ENCODE measurements at regions not wholly inside any gene's neighbourhood (a gene's known extent, or its start where the extent isn't known, plus 50 kb on each side); places are given as distances from the start of the nearest gene placed in this dataset.

GRCh38 chr9:108544866-108545265, 310.9 kb downstream of the ACTL7B start:
- TF ChIP-seq CTCF (IDR thresholded peaks at IDR 0.05; ENCODE audit: control extremely low read depth, extremely low read depth), result no peak
- peaks cover 0 to 3% (median 0%) of the 10 kb centered on the region in 5 donors for H3K4me1 ChIP-seq (ENCODE audit: control insufficient read depth in 5 of 5, insufficient read depth in 5 of 5, low read length in 5 of 5)
- H3K4me3 ChIP-seq, result no peak overlapping the region
- ATAC-seq (ENCODE audit: insufficient read depth, low FRiP score) (no peak), DNase-seq (no peak)
- H3K27me3 ChIP-seq (ENCODE audit: control insufficient read depth in 3 of 3, insufficient read depth in 3 of 3, low read length in 2 of 3), result no peaks in the 10 kb centered on the region
- H3K27ac ChIP-seq (ENCODE audit: low read depth in 1 of 2, low read length in 1 of 2), result no peak overlapping the region
- H3K9ac ChIP-seq (ENCODE audit: insufficient read depth in 1 of 2, low read length in 2 of 2), result no peak overlapping the region
- H3K9me3 ChIP-seq (ENCODE audit: control insufficient read depth in 4 of 4, insufficient read depth in 3 of 4, low read length in 3 of 4), result no peaks in the 10 kb centered on the region
- no peaks in the 10 kb centered on the region for H3K36me3 ChIP-seq (ENCODE audit: control insufficient read depth in 4 of 4, insufficient read depth in 4 of 4, low read length in 4 of 4)
- 90 to 92% methylated on average over 2 of the region's 2 CpGs for WGBS, 2 donors

GRCh38 chr9:108543251-108543778, 312.5 kb downstream of the ACTL7B start:
- Histone ChIP-seq H3K9ac (ENCODE audit: insufficient read depth in 1 of 2, low read length in 2 of 2) (no peak overlapping the region), H3K9me3 (ENCODE audit: control insufficient read depth in 4 of 4, insufficient read depth in 3 of 4, low read length in 3 of 4) (no peaks in the 10 kb centered on the region), H3K27ac (ENCODE audit: low read depth in 1 of 2, low read length in 1 of 2) (no peak overlapping the region), H3K36me3 (ENCODE audit: control insufficient read depth in 4 of 4, insufficient read depth in 4 of 4, low read length in 4 of 4) (no peaks in the 10 kb centered on the region), H3K4me3 (no peak overlapping the region), H3K27me3 (ENCODE audit: control insufficient read depth in 3 of 3, insufficient read depth in 3 of 3, low read length in 2 of 3) (no peaks in the 10 kb centered on the region), H3K4me1 (ENCODE audit: control insufficient read depth in 5 of 5, insufficient read depth in 5 of 5, low read length in 5 of 5) (no peaks in the 10 kb centered on the region)
- no peak for DNase-seq
- WGBS, 2 donors, result 75 to 81% methylated on average over 5 of the region's 5 CpGs
- no peak for ATAC-seq (ENCODE audit: insufficient read depth, low FRiP score)
- TF ChIP-seq CTCF (IDR thresholded peaks at IDR 0.05; ENCODE audit: control extremely low read depth, extremely low read depth), result no peak

GRCh38 chr9:108537756-108538155, 318.0 kb downstream of the ACTL7B start:
- Histone ChIP-seq H3K4me1 (ENCODE audit: control insufficient read depth in 5 of 5, insufficient read depth in 5 of 5, low read length in 5 of 5) (peaks cover 0 to 2% (median 0%) of the 10 kb centered on the region in 5 donors), H3K36me3 (ENCODE audit: control insufficient read depth in 4 of 4, insufficient read depth in 4 of 4, low read length in 4 of 4) (no peaks in the 10 kb centered on the region), H3K4me3 (no peak overlapping the region), H3K9ac (ENCODE audit: insufficient read depth in 1 of 2, low read length in 2 of 2) (no peak overlapping the region), H3K27ac (ENCODE audit: low read depth in 1 of 2, low read length in 1 of 2) (no peak overlapping the region), H3K27me3 (ENCODE audit: control insufficient read depth in 3 of 3, insufficient read depth in 3 of 3, low read length in 2 of 3) (no peaks in the 10 kb centered on the region), H3K9me3 (ENCODE audit: control insufficient read depth in 4 of 4, insufficient read depth in 3 of 4, low read length in 3 of 4) (peaks cover 0 to 2% (median 0%) of the 10 kb centered on the region in 4 donors)
- no peak for TF ChIP-seq CTCF (IDR thresholded peaks at IDR 0.05; ENCODE audit: control extremely low read depth, extremely low read depth)
- peak in 1 of 3 donors; percentile 22 for DNase-seq
- no peak for ATAC-seq (ENCODE audit: insufficient read depth, low FRiP score)
- 58 to 68% methylated on average over 7 of the region's 7 CpGs for WGBS, 2 donors
